Testis (tissue), 2 donors: ENCODE measurements at regions not wholly inside any gene's neighbourhood (a gene's known extent, or its start where the extent isn't known, plus 50 kb on each side); places are given as distances from the start of the nearest gene placed in this dataset.

Source experiments
- POLR2A ChIP-seq: fragments of 450-650 bp; IDR thresholded peaks from one replicate; pipeline ENCODE4 v1.6.1; 2017; ENCODE audit warnings: antibody characterized with exemption, mild to moderate bottlenecking, moderate library complexity
- TF ChIP-seq, protein P1 (sequence below), 3 experiments: fragments of 450-650 bp in 2 of 3; fragments of 200-600 bp in 1 of 3; sonication (generic) in 1 of 3; IDR thresholded peaks; one replicate each; pipeline ENCODE4 v1.5.1; 2016 to 2019; ENCODE audit warnings: antibody characterized with exemption in 3 of 3, mild to moderate bottlenecking in 2 of 3, moderate library complexity in 1 of 3

DNA sequence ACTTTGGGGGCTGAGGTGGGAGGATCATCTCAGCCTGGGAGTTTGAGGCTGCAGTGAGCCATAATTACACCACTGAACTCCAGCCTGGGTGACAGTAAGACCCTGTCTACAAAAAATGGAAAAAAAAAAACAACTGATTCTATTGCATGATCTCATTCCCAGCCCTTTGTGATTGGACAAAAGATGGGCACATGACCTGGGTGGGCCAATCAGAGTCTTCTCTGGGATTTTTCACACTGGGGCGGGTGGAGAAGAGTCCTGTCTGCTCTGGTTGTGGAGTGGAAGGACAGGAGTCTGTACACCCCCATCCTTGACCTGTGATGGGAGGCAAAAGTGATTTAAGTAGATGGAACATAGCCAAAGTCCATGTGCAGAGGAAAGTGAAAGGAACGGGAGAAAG, 170.5 kb downstream of the UQCRFS1 start:
- TF ChIP-seq POLR2A, result no peak
- TF ChIP-seq, protein P1, sequence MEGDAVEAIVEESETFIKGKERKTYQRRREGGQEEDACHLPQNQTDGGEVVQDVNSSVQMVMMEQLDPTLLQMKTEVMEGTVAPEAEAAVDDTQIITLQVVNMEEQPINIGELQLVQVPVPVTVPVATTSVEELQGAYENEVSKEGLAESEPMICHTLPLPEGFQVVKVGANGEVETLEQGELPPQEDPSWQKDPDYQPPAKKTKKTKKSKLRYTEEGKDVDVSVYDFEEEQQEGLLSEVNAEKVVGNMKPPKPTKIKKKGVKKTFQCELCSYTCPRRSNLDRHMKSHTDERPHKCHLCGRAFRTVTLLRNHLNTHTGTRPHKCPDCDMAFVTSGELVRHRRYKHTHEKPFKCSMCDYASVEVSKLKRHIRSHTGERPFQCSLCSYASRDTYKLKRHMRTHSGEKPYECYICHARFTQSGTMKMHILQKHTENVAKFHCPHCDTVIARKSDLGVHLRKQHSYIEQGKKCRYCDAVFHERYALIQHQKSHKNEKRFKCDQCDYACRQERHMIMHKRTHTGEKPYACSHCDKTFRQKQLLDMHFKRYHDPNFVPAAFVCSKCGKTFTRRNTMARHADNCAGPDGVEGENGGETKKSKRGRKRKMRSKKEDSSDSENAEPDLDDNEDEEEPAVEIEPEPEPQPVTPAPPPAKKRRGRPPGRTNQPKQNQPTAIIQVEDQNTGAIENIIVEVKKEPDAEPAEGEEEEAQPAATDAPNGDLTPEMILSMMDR (IDR thresholded peaks at IDR 0.05), result no peak
